GM23338 (cell line): ENCODE measurements at regions not wholly inside any gene's neighbourhood (a gene's known extent, or its start where the extent isn't known, plus 50 kb on each side); places are given as distances from the start of the nearest gene placed in this dataset.

ENCODE experiments used
- ATAC-seq: fragments of 200-7000 bp; cut with Tn5 transposase; 3 replicates; pipeline ENCODE4 v1.9.1; 2020
- DNase-seq: peaks from one replicate; pipeline ENCODE4 v3.0.0-alpha.2; 2015; ENCODE audit warnings: low spot score
- H2AFZ ChIP-seq: fragments of 200-600 bp; sonication (generic); 2 replicates; pipeline ENCODE4 v1.8.0; 2016; ENCODE audit warnings: antibody characterized with exemption, mild to moderate bottlenecking, moderate library complexity
- H3F3A ChIP-seq: fragments of 200-600 bp; sonication (generic); replicated peaks from 2 replicates; pipeline ENCODE4 v1.8.0; 2017; ENCODE audit warnings: antibody characterized with exemption, mixed run types, low read depth
- H3K27ac ChIP-seq: fragments of 200-600 bp; sonication (generic); 2 replicates; pipeline ENCODE4 v1.6.1; 2016; ENCODE audit warnings: low read depth
- H3K27me3 ChIP-seq: fragments of 200-600 bp; sonication (generic); 2 replicates; pipeline ENCODE4 v1.8.0; 2016; ENCODE audit warnings: mild to moderate bottlenecking, mixed run types, moderate library complexity; ENCODE audit not compliant: insufficient read depth
- H3K36me3 ChIP-seq: fragments of 200-600 bp; sonication (generic); 2 replicates; pipeline ENCODE4 v1.8.0; 2016; ENCODE audit warnings: mild to moderate bottlenecking; ENCODE audit not compliant: insufficient read depth
- H3K4me1 ChIP-seq: fragments of 200-600 bp; sonication (generic); 2 replicates; pipeline ENCODE4 v1.8.0; 2016; ENCODE audit warnings: mild to moderate bottlenecking, moderate library complexity; ENCODE audit not compliant: insufficient read depth
- H3K4me2 ChIP-seq: fragments of 200-600 bp; sonication (generic); 2 replicates; pipeline ENCODE4 v1.7.1; 2017; ENCODE audit warnings: mixed run types
- H3K4me3 ChIP-seq: fragments of 200-600 bp; sonication (generic); 2 replicates; pipeline ENCODE4 v1.6.1; 2016; ENCODE audit warnings: mixed run types
- H3K79me2 ChIP-seq: fragments of 200-600 bp; sonication (generic); replicated peaks from 2 replicates; pipeline ENCODE4 v1.8.0; 2017; ENCODE audit warnings: mild to moderate bottlenecking; ENCODE audit not compliant: insufficient read depth
- H3K9me2 ChIP-seq: fragments of 200-600 bp; sonication (generic); 2 replicates; pipeline ENCODE4 v1.8.0; 2017; ENCODE audit not compliant: insufficient read depth
- H4K20me1 ChIP-seq: fragments of 200-600 bp; sonication (generic); replicated peaks from 2 replicates; pipeline ENCODE4 v1.8.0; 2017; ENCODE audit warnings: mild to moderate bottlenecking; ENCODE audit not compliant: insufficient read depth
- H3K27ac Mint-ChIP-seq: 2 replicates; pipeline ENCODE4 v1.8.0; 2020; ENCODE audit warnings: inconsistent platforms, mild to moderate bottlenecking, moderate library complexity, mixed read lengths
- H3K27me3 Mint-ChIP-seq: 3 replicates; pipeline ENCODE4 v1.8.0; 2022; ENCODE audit warnings: low read depth, mild to moderate bottlenecking, moderate library complexity, mixed read lengths, inconsistent platforms; ENCODE audit not compliant: insufficient read depth, poor library complexity
- H3K36me3 Mint-ChIP-seq: 3 replicates; pipeline ENCODE4 v1.8.0; 2021; ENCODE audit warnings: low read depth, mild to moderate bottlenecking, inconsistent platforms, moderate library complexity, mixed read lengths
- H3K4me1 Mint-ChIP-seq: 3 replicates; pipeline ENCODE4 v1.8.0; 2020; ENCODE audit warnings: mild to moderate bottlenecking, inconsistent platforms, mixed read lengths
- H3K4me3 Mint-ChIP-seq: 3 replicates; pipeline ENCODE4 v1.8.0; 2021; ENCODE audit warnings: moderate library complexity, mild to moderate bottlenecking, inconsistent platforms, mixed read lengths
- H3K9me3 Mint-ChIP-seq: 3 replicates; pipeline ENCODE4 v1.8.0; 2020; ENCODE audit warnings: moderate library complexity, mild to moderate bottlenecking, inconsistent platforms, mixed read lengths
- CREB1 ChIP-seq: fragments of 250-450 bp; sonication (Bioruptor Pico); IDR thresholded peaks from 2 replicates; pipeline ENCODE4 v1.5.0; 2020; ENCODE audit warnings: low read depth, mild to moderate bottlenecking, moderate library complexity
- CTCF ChIP-seq, 2 experiments: fragments of 200-600 bp in 1 of 2; sonication (generic) in 1 of 2; conservative IDR thresholded peaks; 2 replicates each; pipeline versions ENCODE4 v1.5.1 to v1.6.1; 2016 to 2017; ENCODE audit warnings: antibody characterized with exemption in 2 of 2, low read depth in 2 of 2, mild to moderate bottlenecking in 2 of 2, moderate library complexity in 1 of 2
- ETS1 ChIP-seq: IDR thresholded peaks from 2 replicates; pipeline ENCODE4 v1.6.1; 2016; ENCODE audit warnings: antibody characterized with exemption
- EZH2 ChIP-seq: fragments of 200-600 bp; sonication (generic); IDR thresholded peaks from one replicate; pipeline ENCODE4 v1.8.0; 2017; ENCODE audit warnings: antibody characterized with exemption, mild to moderate bottlenecking, low read depth; ENCODE audit not compliant: unreplicated experiment
- EZH2phosphoT487 ChIP-seq: fragments of 200-600 bp; sonication (generic); IDR thresholded peaks from one replicate; pipeline ENCODE4 v1.8.1; 2018; ENCODE audit warnings: antibody characterized with exemption; ENCODE audit not compliant: unreplicated experiment
- JUNB ChIP-seq: IDR thresholded peaks from one replicate; pipeline ENCODE4 v1.6.1; 2016; ENCODE audit warnings: antibody characterized with exemption; ENCODE audit not compliant: unreplicated experiment
- NANOG ChIP-seq: IDR thresholded peaks from 2 replicates; pipeline ENCODE4 v1.6.1; 2016; ENCODE audit warnings: antibody characterized with exemption, borderline replicate concordance
- POLR2AphosphoS5 ChIP-seq: IDR thresholded peaks from 2 replicates; pipeline ENCODE4 v1.6.1; 2016; ENCODE audit warnings: antibody characterized with exemption, low read depth
- STAT1 ChIP-seq: IDR thresholded peaks from one replicate; pipeline ENCODE4 v1.6.1; 2016; ENCODE audit warnings: antibody characterized with exemption; ENCODE audit not compliant: unreplicated experiment
- ZNF114 ChIP-seq: fragments of 250-450 bp; sonication (Bioruptor Pico); IDR thresholded peaks from 2 replicates; pipeline ENCODE4 v1.5.0; 2020; ENCODE audit warnings: mild to moderate bottlenecking, moderate library complexity
- ZNF331 ChIP-seq: fragments of 250-450 bp; sonication (Bioruptor Pico); IDR thresholded peaks from 2 replicates; pipeline ENCODE4 v1.5.0; 2020; ENCODE audit warnings: low read depth, mild to moderate bottlenecking, moderate library complexity
- ZNF462 ChIP-seq: fragments of 250-450 bp; sonication (Bioruptor Pico); IDR thresholded peaks from 2 replicates; pipeline ENCODE4 v1.5.0; 2020; ENCODE audit warnings: mild to moderate bottlenecking, moderate library complexity
- TF ChIP-seq, protein P1 (sequence below): IDR thresholded peaks from one replicate; pipeline ENCODE4 v1.6.1; 2018; ENCODE audit warnings: antibody characterized with exemption; ENCODE audit not compliant: unreplicated experiment

DNA sequence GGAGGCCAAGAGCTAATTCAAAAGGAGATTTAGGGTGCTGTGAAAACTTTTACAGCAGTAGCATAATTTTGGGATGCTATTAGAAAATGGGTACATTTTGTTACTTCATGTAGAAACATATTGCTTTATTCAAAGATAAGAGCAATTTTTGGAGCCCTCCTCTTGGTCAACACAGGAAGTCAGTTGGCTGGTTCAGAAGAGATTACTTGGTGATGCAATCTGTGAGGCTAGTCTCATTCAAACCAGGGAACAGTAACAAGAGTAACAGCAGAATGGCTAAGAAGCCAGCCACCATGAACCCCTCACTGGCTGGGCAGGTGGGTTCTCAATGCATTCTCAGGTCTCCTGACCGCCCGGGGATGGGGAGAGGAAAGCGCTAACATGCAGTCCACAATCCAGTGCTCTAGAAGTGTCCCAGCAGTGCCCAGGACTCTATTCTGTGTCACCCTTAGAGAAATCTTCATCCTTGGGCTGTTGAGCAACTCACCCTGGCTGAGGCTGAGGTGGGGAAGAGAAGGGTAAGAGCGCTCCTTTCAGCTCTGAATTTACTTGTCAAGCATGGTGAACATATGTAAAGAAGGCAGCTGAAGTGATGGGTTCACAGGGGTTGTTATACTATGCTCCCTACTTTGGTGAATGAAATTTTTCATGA, 262.2 kb upstream of the UBASH3B start:
- Histone ChIP-seq H3F3A (no peaks in the 10 kb centered on the region), H3K4me1 (no peaks in the 10 kb centered on the region), H3K4me3 (no peak overlapping the region), H4K20me1 (no peaks in the 10 kb centered on the region), H3K9me2 (peaks cover under 1% of the 10 kb centered on the region; the same call in 1 of the 2 replicates), H3K4me2 (no peak overlapping the region), H3K36me3 (no peaks in the 10 kb centered on the region), H3K79me2 (no peaks in the 10 kb centered on the region), H3K27ac (no peak overlapping the region), H3K27me3 (no peaks in the 10 kb centered on the region), H2AFZ (no peak overlapping the region)
- Mint-ChIP-seq H3K4me1 (no peaks in the 10 kb centered on the region), H3K27ac (no peak overlapping the region), H3K4me3 (no peak overlapping the region), H3K9me3 (no peaks in the 10 kb centered on the region), H3K27me3 (no peaks in the 10 kb centered on the region), H3K36me3 (no peaks in the 10 kb centered on the region)
- ATAC-seq (no peak), DNase-seq (no peak)
- TF ChIP-seq ZNF331 (CRISPR knock-in tag): no peak
- no peak for TF ChIP-seq NANOG
- TF ChIP-seq CREB1 (CRISPR knock-in tag): no peak
- no peak for TF ChIP-seq EZH2phosphoT487
- TF ChIP-seq EZH2: no peak
- no peak for TF ChIP-seq ZNF462
- no peak for TF ChIP-seq ZNF114
- TF ChIP-seq CTCF (conservative IDR thresholded peaks at IDR 0.05; ENCODE audit: low read depth in 2 of 2): no peak
- TF ChIP-seq, protein P1, sequence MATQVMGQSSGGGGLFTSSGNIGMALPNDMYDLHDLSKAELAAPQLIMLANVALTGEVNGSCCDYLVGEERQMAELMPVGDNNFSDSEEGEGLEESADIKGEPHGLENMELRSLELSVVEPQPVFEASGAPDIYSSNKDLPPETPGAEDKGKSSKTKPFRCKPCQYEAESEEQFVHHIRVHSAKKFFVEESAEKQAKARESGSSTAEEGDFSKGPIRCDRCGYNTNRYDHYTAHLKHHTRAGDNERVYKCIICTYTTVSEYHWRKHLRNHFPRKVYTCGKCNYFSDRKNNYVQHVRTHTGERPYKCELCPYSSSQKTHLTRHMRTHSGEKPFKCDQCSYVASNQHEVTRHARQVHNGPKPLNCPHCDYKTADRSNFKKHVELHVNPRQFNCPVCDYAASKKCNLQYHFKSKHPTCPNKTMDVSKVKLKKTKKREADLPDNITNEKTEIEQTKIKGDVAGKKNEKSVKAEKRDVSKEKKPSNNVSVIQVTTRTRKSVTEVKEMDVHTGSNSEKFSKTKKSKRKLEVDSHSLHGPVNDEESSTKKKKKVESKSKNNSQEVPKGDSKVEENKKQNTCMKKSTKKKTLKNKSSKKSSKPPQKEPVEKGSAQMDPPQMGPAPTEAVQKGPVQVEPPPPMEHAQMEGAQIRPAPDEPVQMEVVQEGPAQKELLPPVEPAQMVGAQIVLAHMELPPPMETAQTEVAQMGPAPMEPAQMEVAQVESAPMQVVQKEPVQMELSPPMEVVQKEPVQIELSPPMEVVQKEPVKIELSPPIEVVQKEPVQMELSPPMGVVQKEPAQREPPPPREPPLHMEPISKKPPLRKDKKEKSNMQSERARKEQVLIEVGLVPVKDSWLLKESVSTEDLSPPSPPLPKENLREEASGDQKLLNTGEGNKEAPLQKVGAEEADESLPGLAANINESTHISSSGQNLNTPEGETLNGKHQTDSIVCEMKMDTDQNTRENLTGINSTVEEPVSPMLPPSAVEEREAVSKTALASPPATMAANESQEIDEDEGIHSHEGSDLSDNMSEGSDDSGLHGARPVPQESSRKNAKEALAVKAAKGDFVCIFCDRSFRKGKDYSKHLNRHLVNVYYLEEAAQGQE: no peak
- no peak for TF ChIP-seq POLR2AphosphoS5
- TF ChIP-seq JUNB: no peak
- no peak for TF ChIP-seq STAT1
- no peak for TF ChIP-seq ETS1
